GM13976 (cell line): ENCODE measurements at regions not wholly inside any gene's neighbourhood (a gene's known extent, or its start where the extent isn't known, plus 50 kb on each side); places are given as distances from the start of the nearest gene placed in this dataset.

ENCODE experiments used
- DNase-seq: peaks from one replicate; pipeline ENCODE4 v3.0.0; 2012; ENCODE audit warnings: low spot score
- in situ Hi-C: fragments of 300-500 bp; cut with MboI; formaldehyde crosslinking; loops from one replicate; pipeline ENCODE4 v1.12.0; 2022; ENCODE audit warnings: low sequenced_read_pairs, mixed read lengths, inconsistent platforms; ENCODE audit not compliant: unreplicated experiment
- TF ChIP-seq, protein P1 (sequence below): IDR thresholded peaks from 2 replicates; pipeline ENCODE4 v1.5.1; 2012; ENCODE audit warnings: borderline replicate concordance, mild to moderate bottlenecking; ENCODE audit not compliant: insufficient read depth; ENCODE audit errors: extremely low read depth, missing control alignments, control extremely low read depth

DNA sequence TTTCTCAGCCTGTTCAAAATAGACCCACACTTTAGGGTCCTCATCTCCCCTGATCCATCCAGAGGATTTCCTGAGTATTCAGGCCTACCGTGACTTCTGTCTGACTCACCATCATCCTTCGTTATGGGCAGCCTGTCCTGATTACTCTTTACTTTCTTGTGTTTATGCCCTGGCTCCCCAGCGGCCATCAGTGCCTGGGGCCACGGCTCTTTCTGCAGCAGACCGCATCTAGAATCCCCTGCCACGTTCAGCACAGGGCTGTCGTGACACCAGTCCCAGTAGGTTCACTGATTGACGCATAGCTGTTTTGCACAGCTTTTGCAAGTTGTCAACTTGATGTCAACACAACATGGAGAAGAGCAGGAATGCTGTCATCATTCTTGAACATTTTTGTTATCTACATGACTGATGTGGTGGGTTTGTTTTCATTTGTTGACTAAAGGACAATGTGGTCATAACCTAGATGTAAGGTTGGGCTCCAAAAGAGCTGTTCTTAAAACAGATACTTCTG, 225.6 kb downstream of the HAUS1 start:
- DNase-seq, result no peak
- TF ChIP-seq, protein P1, sequence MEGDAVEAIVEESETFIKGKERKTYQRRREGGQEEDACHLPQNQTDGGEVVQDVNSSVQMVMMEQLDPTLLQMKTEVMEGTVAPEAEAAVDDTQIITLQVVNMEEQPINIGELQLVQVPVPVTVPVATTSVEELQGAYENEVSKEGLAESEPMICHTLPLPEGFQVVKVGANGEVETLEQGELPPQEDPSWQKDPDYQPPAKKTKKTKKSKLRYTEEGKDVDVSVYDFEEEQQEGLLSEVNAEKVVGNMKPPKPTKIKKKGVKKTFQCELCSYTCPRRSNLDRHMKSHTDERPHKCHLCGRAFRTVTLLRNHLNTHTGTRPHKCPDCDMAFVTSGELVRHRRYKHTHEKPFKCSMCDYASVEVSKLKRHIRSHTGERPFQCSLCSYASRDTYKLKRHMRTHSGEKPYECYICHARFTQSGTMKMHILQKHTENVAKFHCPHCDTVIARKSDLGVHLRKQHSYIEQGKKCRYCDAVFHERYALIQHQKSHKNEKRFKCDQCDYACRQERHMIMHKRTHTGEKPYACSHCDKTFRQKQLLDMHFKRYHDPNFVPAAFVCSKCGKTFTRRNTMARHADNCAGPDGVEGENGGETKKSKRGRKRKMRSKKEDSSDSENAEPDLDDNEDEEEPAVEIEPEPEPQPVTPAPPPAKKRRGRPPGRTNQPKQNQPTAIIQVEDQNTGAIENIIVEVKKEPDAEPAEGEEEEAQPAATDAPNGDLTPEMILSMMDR, result no peak
- in situ Hi-C loops, result no loop called here

DNA sequence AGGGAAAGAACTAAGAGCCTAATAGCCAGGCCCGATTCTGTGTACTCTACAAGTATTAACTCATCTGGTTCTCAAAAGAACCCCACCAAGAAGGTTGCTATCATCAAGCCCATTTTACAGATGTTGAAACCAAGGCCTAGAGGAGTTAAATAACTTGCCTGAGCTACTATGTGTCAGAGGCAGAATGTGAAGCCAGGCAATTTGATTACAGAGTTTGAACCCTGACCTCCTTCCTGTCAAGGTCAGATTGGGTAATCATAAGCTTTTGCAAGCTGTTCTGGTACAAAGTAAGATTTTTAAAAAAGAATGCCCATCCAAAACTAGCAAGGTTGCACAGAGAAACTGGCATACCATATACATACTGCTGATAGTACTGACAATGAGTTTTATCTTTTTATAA, 227.1 kb downstream of the HAUS1 start:
- TF ChIP-seq, protein P1, result no peak
- no peak for DNase-seq
- in situ Hi-C loops, result no loop called here

DNA sequence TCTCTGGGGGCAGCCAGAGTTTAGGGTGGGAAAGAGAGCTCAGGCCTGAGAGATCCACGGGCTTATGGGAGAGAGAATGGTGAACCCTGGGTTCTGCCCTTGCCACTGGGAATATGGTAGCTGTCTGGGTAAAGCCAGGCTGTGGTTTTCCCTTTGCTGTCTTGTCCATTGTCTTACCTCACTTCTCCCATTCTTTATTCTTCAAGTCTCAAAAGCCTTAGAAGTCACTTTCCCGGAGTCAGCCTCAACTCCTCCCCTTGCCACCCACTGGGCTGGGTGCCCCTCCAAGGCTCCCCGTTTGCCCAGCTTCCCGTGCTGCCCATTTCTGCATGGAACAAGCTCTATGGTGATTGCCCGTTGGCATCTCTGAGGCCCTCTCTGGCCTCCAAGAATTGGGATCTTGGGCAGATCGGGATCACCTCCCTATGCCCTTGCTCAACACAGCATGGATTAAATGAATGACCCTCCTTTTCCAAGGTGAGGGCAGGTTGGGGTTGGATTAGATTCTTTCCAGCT, 228.2 kb downstream of the HAUS1 start:
- TF ChIP-seq, protein P1, result no peak
- DNase-seq, result no peak
- in situ Hi-C loops, result no loop called here

DNA sequence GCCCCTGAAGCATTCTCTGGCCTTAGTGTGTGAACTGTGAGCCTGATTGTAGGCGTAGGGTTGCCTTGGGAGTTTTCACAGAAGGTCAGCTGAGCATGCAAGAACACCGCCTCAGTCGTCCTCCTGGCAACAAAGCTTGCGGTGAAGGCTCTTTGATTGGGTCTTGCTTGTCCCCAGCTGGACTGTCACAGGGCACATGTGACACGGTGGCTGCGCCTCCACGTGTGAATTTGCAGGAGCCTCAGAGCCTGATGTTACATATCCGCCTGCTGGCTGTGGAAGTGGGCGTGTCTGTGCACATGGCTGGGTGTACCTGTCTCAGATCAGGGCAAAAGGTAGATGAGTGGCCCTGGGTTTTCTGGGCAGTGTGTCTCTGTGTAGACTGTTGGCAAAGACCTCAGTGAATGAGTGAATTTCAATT, 228.7 kb downstream of the HAUS1 start:
- TF ChIP-seq, protein P1, result no peak
- in situ Hi-C loops, result no loop called here
- DNase-seq, result no peak

DNA sequence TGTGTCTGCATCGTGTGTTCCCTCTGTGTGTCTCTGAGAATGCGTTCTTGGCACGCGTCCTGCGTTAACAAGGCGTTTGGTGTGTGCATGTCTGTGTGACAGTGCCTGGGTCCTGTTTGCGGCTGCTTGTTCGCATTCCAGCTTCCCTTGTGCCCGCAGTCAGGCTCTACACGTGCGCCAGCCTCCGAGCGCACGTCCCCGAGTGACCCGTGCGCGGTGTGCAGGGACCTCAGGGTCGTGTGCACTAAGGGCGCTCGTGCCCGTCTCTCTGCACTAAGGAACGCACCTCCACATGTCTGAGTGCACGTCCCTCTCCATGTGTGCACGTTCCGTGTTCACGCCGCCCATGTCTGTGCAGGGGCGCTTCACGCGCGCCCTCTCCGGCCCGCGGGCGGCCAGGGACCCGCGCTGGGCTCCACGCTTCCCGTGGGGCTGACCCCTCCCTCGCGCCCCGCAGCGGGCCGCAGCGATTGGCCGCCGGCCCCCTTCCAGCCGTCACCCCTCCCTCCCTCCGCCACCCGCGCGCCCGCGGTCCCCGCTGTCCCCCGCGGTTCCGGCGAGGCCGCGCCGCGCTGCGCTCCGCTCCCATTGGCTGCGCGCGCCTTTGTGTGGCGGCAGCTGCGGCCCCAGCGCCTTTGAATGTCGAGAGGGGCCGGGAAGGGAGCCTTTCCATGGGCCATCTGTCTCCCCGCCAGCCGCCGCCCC, 229.4 kb downstream of the HAUS1 start:
- in situ Hi-C loops, result no loop called here
- no peak for DNase-seq
- TF ChIP-seq, protein P1, result no peak

DNA sequence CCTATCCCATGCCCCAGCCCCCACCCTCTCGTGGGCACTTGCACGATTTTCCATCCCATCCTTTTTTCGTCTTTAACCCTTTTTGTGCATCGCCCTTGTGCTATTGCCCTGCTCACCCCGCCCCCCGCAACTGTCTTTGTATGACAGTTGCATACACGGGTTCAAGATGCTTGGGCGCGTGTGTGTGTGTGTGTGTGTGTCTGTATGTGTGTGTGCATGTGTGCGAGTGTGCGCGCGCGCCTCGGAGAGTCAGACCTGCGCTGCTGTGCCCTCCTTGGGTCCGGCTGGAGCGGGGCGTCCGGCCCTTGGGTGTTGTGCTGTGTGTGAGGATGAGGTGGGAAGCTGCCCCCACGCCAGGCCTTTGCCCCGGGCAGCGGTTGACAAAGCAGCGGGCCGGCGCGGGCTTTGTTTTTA, 230.7 kb downstream of the HAUS1 start:
- no peak for DNase-seq
- TF ChIP-seq, protein P1, result no peak
- in situ Hi-C loops, result no loop called here
